HG03565 (cell line): ENCODE measurements at regions not wholly inside any gene's neighbourhood (a gene's known extent, or its start where the extent isn't known, plus 50 kb on each side); places are given as distances from the start of the nearest gene placed in this dataset.
"Not testable (repeated sequence)": the region's sequence is repeated elsewhere in the genome, so short reads cannot be mapped to it uniquely, and the experiment has no call there.

Source experiments
- ATAC-seq: cut with Tn5 transposase; IDR thresholded peaks from one replicate; pipeline ENCODE4 v1.9.1; 2021; ENCODE audit warnings: mild to moderate bottlenecking, moderate library complexity; ENCODE audit not compliant: unreplicated experiment

GRCh38 chr14:83017296-83017695, 1483.6 kb upstream of the SEL1L start:
- no peak for ATAC-seq

- ATAC-seq: no peak
Observed at GRCh38 chr14:83019744-83020414, 1486.2 kb upstream of the SEL1L start.

- ATAC-seq: no peak
Observed at GRCh38 chr14:83021323-83021722, 1487.7 kb upstream of the SEL1L start.

- no peak for ATAC-seq
Observed at GRCh38 chr14:83023369-83023768, 1489.7 kb upstream of the SEL1L start.

GRCh38 chr14:83041224-83041623, 1507.6 kb upstream of the SEL1L start:
- ATAC-seq: no peak

- no peak for ATAC-seq
Observed at GRCh38 chr14:83042858-83043257, 1509.2 kb upstream of the SEL1L start.

- no peak for ATAC-seq
Observed at GRCh38 chr14:83044001-83044400, 1510.3 kb upstream of the SEL1L start.

- no peak for ATAC-seq
Observed at GRCh38 chr14:83047059-83047830, 1513.6 kb upstream of the SEL1L start.

- no peak for ATAC-seq
Observed at GRCh38 chr14:83053022-83053710, 1519.5 kb upstream of the SEL1L start.

- no peak for ATAC-seq
Observed at GRCh38 chr14:83058068-83058467, 1524.4 kb upstream of the SEL1L start.

GRCh38 chr14:83071888-83072501, 1538.3 kb upstream of the SEL1L start:
- no peak for ATAC-seq

- ATAC-seq: no peak
Observed at GRCh38 chr14:83085136-83085535, 1551.5 kb upstream of the SEL1L start.

- no peak for ATAC-seq
Observed at GRCh38 chr14:83085725-83086124, 1552.1 kb upstream of the SEL1L start.

- ATAC-seq: not testable (repeated sequence)
Observed at GRCh38 chr14:83091991-83092956, 1558.6 kb upstream of the SEL1L start.

- no peak for ATAC-seq
Observed at GRCh38 chr14:83096092-83096491, 1562.4 kb upstream of the SEL1L start.

- ATAC-seq: no peak
Observed at GRCh38 chr14:83101846-83102245, 1568.2 kb upstream of the SEL1L start.

- ATAC-seq: no peak
Observed at GRCh38 chr14:83118029-83118428, 1584.4 kb upstream of the SEL1L start.

GRCh38 chr14:83120187-83120586, 1586.5 kb upstream of the SEL1L start:
- no peak for ATAC-seq

GRCh38 chr14:83126076-83126475, 1592.4 kb upstream of the SEL1L start:
- no peak for ATAC-seq

- ATAC-seq: no peak
Observed at GRCh38 chr14:83128783-83129182, 1595.1 kb upstream of the SEL1L start.
